Inflammatory macrophage treated with lipopolysaccharide for 1 hour (primary cell): ENCODE measurements at regions not wholly inside any gene's neighbourhood (a gene's known extent, or its start where the extent isn't known, plus 50 kb on each side); places are given as distances from the start of the nearest gene placed in this dataset.

Experiments
- DNase-seq, 2 donors: peaks; one replicate each; pipeline ENCODE4 v3.0.0-alpha.2; 2020 to 2022

GRCh38 chr14:28652782-28653181, 113.8 kb upstream of the FOXG1 start:
- DNase-seq, result no peak

GRCh38 chr14:28653521-28653920, 113.1 kb upstream of the FOXG1 start:
- DNase-seq, result no peak

- DNase-seq, result no peak
These were observed 109.8 kb upstream of the FOXG1 start for GRCh38 chr14:28656704-28657255.

GRCh38 chr14:28661171-28661772, 105.3 kb upstream of the FOXG1 start:
- no peak for DNase-seq

GRCh38 chr14:28666961-28667360, 99.6 kb upstream of the FOXG1 start:
- DNase-seq, result no peak

GRCh38 chr14:28671425-28671824, 95.2 kb upstream of the FOXG1 start:
- DNase-seq, result no peak

GRCh38 chr14:28673056-28673455, 93.5 kb upstream of the FOXG1 start:
- no peak for DNase-seq

GRCh38 chr14:28676479-28676878, 90.1 kb upstream of the FOXG1 start:
- DNase-seq, result no peak

GRCh38 chr14:28677381-28677780, 89.2 kb upstream of the FOXG1 start:
- no peak for DNase-seq

GRCh38 chr14:28678887-28679286, 87.7 kb upstream of the FOXG1 start:
- DNase-seq, result no peak

GRCh38 chr14:28681681-28682080, 84.9 kb upstream of the FOXG1 start:
- DNase-seq, result no peak

GRCh38 chr14:28690029-28690692, 76.4 kb upstream of the FOXG1 start:
- no peak for DNase-seq

- no peak for DNase-seq
These were observed 71.5 kb upstream of the FOXG1 start for GRCh38 chr14:28695109-28695508.

GRCh38 chr14:28701733-28702132, 64.9 kb upstream of the FOXG1 start:
- DNase-seq, result no peak

- DNase-seq, result no peak
These were observed 63.1 kb upstream of the FOXG1 start for GRCh38 chr14:28703482-28703881.

GRCh38 chr14:28704153-28704552, 62.4 kb upstream of the FOXG1 start:
- no peak for DNase-seq

GRCh38 chr14:28707814-28708213, 58.8 kb upstream of the FOXG1 start:
- no peak for DNase-seq

- no peak for DNase-seq
These were observed 56.8 kb upstream of the FOXG1 start for GRCh38 chr14:28709571-28710305.
